HepG2 (cell line): ENCODE measurements at regions not wholly inside any gene's neighbourhood (a gene's known extent, or its start where the extent isn't known, plus 50 kb on each side); places are given as distances from the start of the nearest gene placed in this dataset.

Experiments used
- AHDC1 ChIP-seq: sonication (generic); formaldehyde crosslinking; IDR thresholded peaks from 2 replicates; pipeline ENCODE4 v1.5.1; 2020; ENCODE audit warnings: mild to moderate bottlenecking, missing genetic modification reagents, borderline replicate concordance
- AHR ChIP-seq: IDR thresholded peaks from 2 replicates; pipeline ENCODE4 v1.6.1; 2018; ENCODE audit warnings: missing genetic modification reagents, missing compliant biosample characterization
- KLF13 ChIP-seq: sonication (generic); formaldehyde crosslinking; IDR thresholded peaks from 2 replicates; pipeline ENCODE4 v1.4.0; 2020; ENCODE audit warnings: mild to moderate bottlenecking, missing genetic modification reagents
- MLX ChIP-seq: IDR thresholded peaks from 2 replicates; pipeline ENCODE4 v1.6.1; 2016
- NR1H2 ChIP-seq: sonication (generic); formaldehyde crosslinking; IDR thresholded peaks from 2 replicates; pipeline ENCODE4 v1.8.1; 2022; ENCODE audit warnings: low read depth, missing genetic modification reagents, borderline replicate concordance
- PCBP2 ChIP-seq: fragments of 200-400 bp; formaldehyde crosslinking; optimal IDR thresholded peaks from 2 replicates; pipeline ENCODE3; 2018; ENCODE audit warnings: low read length, low read depth; ENCODE audit not compliant: poor library complexity, severe bottlenecking
- WIZ ChIP-seq: sonication (generic); formaldehyde crosslinking; IDR thresholded peaks from 2 replicates; pipeline ENCODE4 v1.5.1; 2020; ENCODE audit warnings: mild to moderate bottlenecking, missing genetic modification reagents
- ZBTB33 ChIP-seq: sonication (generic); formaldehyde crosslinking; IDR thresholded peaks from 2 replicates; pipeline ENCODE4 v1.4.0; 2020; ENCODE audit warnings: missing genetic modification reagents
- ZNF124 ChIP-seq: sonication (generic); formaldehyde crosslinking; IDR thresholded peaks from 2 replicates; pipeline ENCODE4 v1.4.0; 2020; ENCODE audit warnings: missing genetic modification reagents
- ZNF318 ChIP-seq: sonication (generic); formaldehyde crosslinking; IDR thresholded peaks from 2 replicates; pipeline ENCODE4 v1.4.0; 2020; ENCODE audit warnings: mild to moderate bottlenecking, missing genetic modification reagents
- ZNF766 ChIP-seq: sonication (generic); formaldehyde crosslinking; IDR thresholded peaks from 2 replicates; pipeline ENCODE4 v1.5.0; 2020; ENCODE audit warnings: missing genetic modification reagents, borderline replicate concordance
- ZNF850 ChIP-seq: sonication (generic); formaldehyde crosslinking; conservative IDR thresholded peaks from 2 replicates; pipeline ENCODE4 v1.9.0; 2021; ENCODE audit warnings: mild to moderate bottlenecking, missing genetic modification reagents

GRCh38 chr2:206846981-206847834 is 81.8 kb downstream of the FASTKD2 start (continued):
- TF ChIP-seq ZBTB33 (CRISPR knock-in tag), result no peak
- no peak for TF ChIP-seq AHR (CRISPR knock-in tag)
- no peak for TF ChIP-seq MLX (CRISPR knock-in tag)
- TF ChIP-seq ZNF850 (CRISPR knock-in tag), result no peak
- peak; percentile 89 for TF ChIP-seq WIZ
- TF ChIP-seq ZNF318 (CRISPR knock-in tag), result 0 out of 2 replicates have a peak, but pooled peaks have one; percentile 52
- TF ChIP-seq NR1H2 (CRISPR knock-in tag), result no peak
- no peak for TF ChIP-seq ZNF766 (CRISPR knock-in tag)
- no peak for TF ChIP-seq ZNF124 (CRISPR knock-in tag)
- TF ChIP-seq PCBP2, result no peak
- TF ChIP-seq AHDC1, result peak; percentile 89
- no peak for TF ChIP-seq KLF13
